Neural crest cell (in vitro differentiated cells): ENCODE measurements at regions not wholly inside any gene's neighbourhood (a gene's known extent, or its start where the extent isn't known, plus 50 kb on each side); places are given as distances from the start of the nearest gene placed in this dataset.

Experiments
- DNase-seq: peaks from one replicate; pipeline ENCODE4 v3.0.0; 2021; ENCODE audit warnings: low read depth, mixed read lengths, low spot score
- H3K27ac Mint-ChIP-seq: one replicate; pipeline ENCODE4 v1.8.0; 2021; ENCODE audit warnings: mild to moderate bottlenecking, mixed read lengths; ENCODE audit not compliant: unreplicated experiment
- H3K27me3 Mint-ChIP-seq: 2 replicates; pipeline ENCODE4 v1.8.0; 2021; ENCODE audit warnings: low read depth, mild to moderate bottlenecking, mixed read lengths
- H3K36me3 Mint-ChIP-seq: 2 replicates; pipeline ENCODE4 v1.8.0; 2021; ENCODE audit warnings: low read depth, mild to moderate bottlenecking, mixed read lengths
- H3K4me1 Mint-ChIP-seq: 2 replicates; pipeline ENCODE4 v1.8.0; 2021; ENCODE audit warnings: mixed read lengths
- H3K4me3 Mint-ChIP-seq: one replicate; pipeline ENCODE4 v1.8.0; 2021; ENCODE audit warnings: mild to moderate bottlenecking, mixed read lengths
- H3K9me3 Mint-ChIP-seq: 2 replicates; pipeline ENCODE4 v1.8.0; 2021; ENCODE audit warnings: mixed read lengths
- CTCF ChIP-seq: fragments of 200-600 bp; sonication (generic); conservative IDR thresholded peaks from 2 replicates; pipeline ENCODE4 v1.5.0; 2021; ENCODE audit warnings: antibody characterized with exemption, mild to moderate bottlenecking

DNA sequence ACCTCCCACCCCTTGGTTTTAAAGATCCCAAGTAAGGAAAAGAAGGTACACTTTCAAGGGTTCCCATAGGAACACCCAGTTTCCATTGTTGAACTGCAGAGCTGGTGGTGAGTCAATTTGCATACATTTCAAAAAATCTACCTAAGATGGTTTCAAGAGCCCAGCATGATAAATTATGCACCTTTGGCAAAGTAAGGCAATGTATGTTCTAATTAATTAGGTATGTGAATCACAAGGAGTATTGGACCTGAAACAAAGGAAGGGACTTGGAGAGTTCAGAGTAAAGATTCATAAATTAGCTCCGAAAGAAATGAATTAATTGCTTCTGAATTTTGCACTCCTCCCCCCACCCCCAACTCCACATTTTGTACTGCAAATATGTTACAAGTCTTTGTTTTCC lies 459.7 kb downstream of the LRATD1 start:
- TF ChIP-seq CTCF: no peak
- H3K27me3 Mint-ChIP-seq: no peaks in the 10 kb centered on the region
- H3K27ac Mint-ChIP-seq: no peak overlapping the region
- no peak overlapping the region for H3K4me3 Mint-ChIP-seq
- peaks cover 5% of the 10 kb centered on the region for H3K9me3 Mint-ChIP-seq
- H3K36me3 Mint-ChIP-seq: no peaks in the 10 kb centered on the region
- H3K4me1 Mint-ChIP-seq: peaks cover 21% of the 10 kb centered on the region
- DNase-seq: no peak

DNA sequence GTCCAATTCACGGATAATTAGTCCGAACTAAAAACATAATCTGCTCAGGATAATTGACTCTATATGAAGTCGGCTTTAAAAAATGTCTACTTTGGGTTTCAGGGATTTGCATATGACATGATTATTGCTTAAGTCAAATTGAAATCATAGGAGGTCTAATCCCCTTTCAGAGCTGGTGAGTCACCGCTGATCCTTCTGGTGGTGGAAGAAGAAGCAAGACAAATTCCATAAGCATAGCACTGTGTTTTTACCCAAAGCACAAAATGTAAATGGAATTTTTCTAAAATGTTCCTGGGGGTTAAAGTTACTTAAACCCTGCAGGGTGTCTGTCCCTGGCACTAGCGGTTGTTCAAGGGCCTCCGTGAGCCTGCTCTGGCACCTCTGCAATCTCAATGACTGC lies 460.2 kb downstream of the LRATD1 start:
- no peaks in the 10 kb centered on the region for H3K27me3 Mint-ChIP-seq
- no peak overlapping the region for H3K27ac Mint-ChIP-seq
- no peaks in the 10 kb centered on the region for H3K36me3 Mint-ChIP-seq
- TF ChIP-seq CTCF: no peak
- no peak overlapping the region for H3K4me3 Mint-ChIP-seq
- no peak for DNase-seq
- H3K4me1 Mint-ChIP-seq: peaks cover 21% of the 10 kb centered on the region
- H3K9me3 Mint-ChIP-seq: peaks cover 5% of the 10 kb centered on the region

GRCh38 chr2:15094161-15094560 lies 461.6 kb downstream of the LRATD1 start:
- no peak for TF ChIP-seq CTCF
- Mint-ChIP-seq H3K27ac (no peak overlapping the region), H3K9me3 (peaks cover 5% of the 10 kb centered on the region), H3K36me3 (no peaks in the 10 kb centered on the region), H3K4me1 (peaks cover 21% of the 10 kb centered on the region), H3K27me3 (no peaks in the 10 kb centered on the region), H3K4me3 (no peak overlapping the region)
- DNase-seq: no peak

DNA sequence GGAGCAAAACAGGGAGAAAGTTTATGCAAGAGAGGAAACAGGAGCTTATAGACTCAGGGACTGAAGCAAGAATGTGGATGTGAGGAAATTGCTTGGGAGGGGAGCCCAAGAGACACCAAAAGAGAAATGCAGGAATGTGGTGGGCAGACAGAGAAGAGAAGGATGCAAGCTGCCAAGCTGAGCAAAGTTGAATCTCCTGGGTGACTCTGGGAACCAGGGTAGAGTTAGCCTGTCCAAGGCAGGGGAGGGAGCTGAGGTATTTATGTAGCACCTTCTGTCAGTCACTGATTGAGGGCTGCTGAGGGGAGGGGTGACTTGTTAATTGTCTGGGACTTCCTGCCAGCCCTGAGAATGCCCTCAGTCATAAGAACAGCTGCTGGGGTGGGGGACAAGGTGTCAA lies 464.3 kb downstream of the NBAS start:
- Mint-ChIP-seq H3K27me3 (no peaks in the 10 kb centered on the region), H3K27ac (no peak overlapping the region), H3K4me1 (peaks cover 21% of the 10 kb centered on the region), H3K4me3 (no peak overlapping the region), H3K36me3 (no peaks in the 10 kb centered on the region), H3K9me3 (peaks cover 5% of the 10 kb centered on the region)
- no peak for TF ChIP-seq CTCF
- DNase-seq: no peak

GRCh38 chr2:15107137-15107536 lies 454.0 kb downstream of the NBAS start:
- Mint-ChIP-seq H3K4me3 (no peak overlapping the region), H3K27me3 (no peaks in the 10 kb centered on the region), H3K36me3 (peaks cover 11% of the 10 kb centered on the region), H3K9me3 (peaks cover 17% of the 10 kb centered on the region), H3K4me1 (no peaks in the 10 kb centered on the region), H3K27ac (no peak overlapping the region)
- TF ChIP-seq CTCF: no peak
- no peak for DNase-seq

DNA sequence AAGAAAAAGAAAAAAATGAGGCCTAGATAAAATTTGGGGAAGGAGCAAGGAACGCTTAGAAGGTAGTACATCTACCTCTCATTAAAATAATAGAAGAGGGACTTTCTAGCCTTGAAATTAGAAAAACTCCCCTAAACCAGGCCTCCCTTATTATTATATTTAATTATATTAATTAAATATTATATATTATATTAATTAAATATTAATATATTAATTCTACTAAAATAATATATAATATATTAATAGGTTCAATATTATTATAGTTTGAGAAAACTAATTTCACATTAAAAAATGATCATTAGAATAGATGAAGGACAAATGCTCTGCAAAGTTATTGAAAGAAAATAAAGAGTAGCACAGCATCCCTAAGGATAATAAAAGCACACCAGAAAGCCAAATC lies 449.4 kb downstream of the NBAS start:
- no peak for TF ChIP-seq CTCF
- H3K9me3 Mint-ChIP-seq: peaks cover 21% of the 10 kb centered on the region
- no peak overlapping the region for H3K4me3 Mint-ChIP-seq
- no peaks in the 10 kb centered on the region for H3K4me1 Mint-ChIP-seq
- no peak for DNase-seq
- H3K36me3 Mint-ChIP-seq: peaks cover 23% of the 10 kb centered on the region
- H3K27me3 Mint-ChIP-seq: no peaks in the 10 kb centered on the region
- no peak overlapping the region for H3K27ac Mint-ChIP-seq
